ENCODE measurements at regions not wholly inside any gene's neighbourhood (a gene's known extent, or its start where the extent isn't known, plus 50 kb on each side); places are given as distances from the start of the nearest gene placed in this dataset.

DNA sequence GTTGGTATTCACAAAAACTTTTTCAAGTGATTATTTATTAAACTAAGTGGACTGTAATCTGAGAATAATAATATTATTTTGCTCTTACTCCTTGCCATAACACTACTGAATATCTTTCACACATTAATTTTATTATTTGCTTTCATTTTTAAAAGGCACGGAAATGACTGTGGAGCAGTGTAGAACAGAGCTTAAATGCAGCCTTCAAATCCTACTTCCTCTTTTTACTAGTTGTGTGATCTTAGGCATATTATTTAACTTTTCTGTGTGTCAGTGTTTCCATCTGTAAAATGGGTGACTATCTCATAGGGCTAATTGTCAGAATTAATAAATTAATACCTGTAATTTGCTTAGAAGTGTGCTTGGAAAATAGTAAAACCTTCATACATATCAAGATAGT is 55.5 kb upstream of the SLC8A1 start:
- Mint-ChIP-seq H3K36me3 (ENCODE audit: low read depth) (no peaks in the 10 kb centered on the region), H3K27ac (no peak overlapping the region), H3K4me3 (no peak overlapping the region), H3K9me3 (no peaks in the 10 kb centered on the region), H3K4me1 (ENCODE audit: low read depth) (peaks cover 17% of the 10 kb centered on the region), H3K27me3 (ENCODE audit: insufficient read depth) (no peaks in the 10 kb centered on the region; the same call in 1 of the 2 replicates)
- TF ChIP-seq, protein P1, sequence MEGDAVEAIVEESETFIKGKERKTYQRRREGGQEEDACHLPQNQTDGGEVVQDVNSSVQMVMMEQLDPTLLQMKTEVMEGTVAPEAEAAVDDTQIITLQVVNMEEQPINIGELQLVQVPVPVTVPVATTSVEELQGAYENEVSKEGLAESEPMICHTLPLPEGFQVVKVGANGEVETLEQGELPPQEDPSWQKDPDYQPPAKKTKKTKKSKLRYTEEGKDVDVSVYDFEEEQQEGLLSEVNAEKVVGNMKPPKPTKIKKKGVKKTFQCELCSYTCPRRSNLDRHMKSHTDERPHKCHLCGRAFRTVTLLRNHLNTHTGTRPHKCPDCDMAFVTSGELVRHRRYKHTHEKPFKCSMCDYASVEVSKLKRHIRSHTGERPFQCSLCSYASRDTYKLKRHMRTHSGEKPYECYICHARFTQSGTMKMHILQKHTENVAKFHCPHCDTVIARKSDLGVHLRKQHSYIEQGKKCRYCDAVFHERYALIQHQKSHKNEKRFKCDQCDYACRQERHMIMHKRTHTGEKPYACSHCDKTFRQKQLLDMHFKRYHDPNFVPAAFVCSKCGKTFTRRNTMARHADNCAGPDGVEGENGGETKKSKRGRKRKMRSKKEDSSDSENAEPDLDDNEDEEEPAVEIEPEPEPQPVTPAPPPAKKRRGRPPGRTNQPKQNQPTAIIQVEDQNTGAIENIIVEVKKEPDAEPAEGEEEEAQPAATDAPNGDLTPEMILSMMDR (IDR thresholded peaks at IDR 0.05), result no peak
- DNase-seq, result no peak

DNA sequence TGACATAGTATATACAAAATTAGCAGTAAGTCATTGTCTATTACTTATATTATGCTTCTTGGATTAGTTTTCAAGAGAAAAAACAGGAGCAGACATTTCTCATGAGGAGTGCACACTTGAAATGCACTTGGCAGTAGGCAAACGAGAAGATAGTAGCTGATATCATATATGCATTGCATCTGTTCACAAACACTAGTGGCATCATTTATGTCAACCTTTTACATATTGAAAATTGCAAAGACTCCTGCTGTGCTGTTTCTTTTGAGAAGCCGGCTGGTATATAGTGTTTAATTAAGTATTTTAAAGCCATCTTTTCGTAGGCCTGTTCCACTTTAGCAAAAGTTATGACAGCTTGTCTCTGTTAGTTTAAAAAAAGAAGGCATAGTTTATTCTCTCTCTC is 58.4 kb upstream of the SLC8A1 start:
- Mint-ChIP-seq H3K36me3 (ENCODE audit: low read depth) (no peaks in the 10 kb centered on the region), H3K9me3 (no peaks in the 10 kb centered on the region), H3K27ac (no peak overlapping the region), H3K4me3 (no peak overlapping the region), H3K27me3 (ENCODE audit: insufficient read depth) (no peaks in the 10 kb centered on the region), H3K4me1 (ENCODE audit: low read depth) (peaks cover 20% of the 10 kb centered on the region)
- TF ChIP-seq, protein P1 (IDR thresholded peaks at IDR 0.05), result no peak
- no peak for DNase-seq

DNA sequence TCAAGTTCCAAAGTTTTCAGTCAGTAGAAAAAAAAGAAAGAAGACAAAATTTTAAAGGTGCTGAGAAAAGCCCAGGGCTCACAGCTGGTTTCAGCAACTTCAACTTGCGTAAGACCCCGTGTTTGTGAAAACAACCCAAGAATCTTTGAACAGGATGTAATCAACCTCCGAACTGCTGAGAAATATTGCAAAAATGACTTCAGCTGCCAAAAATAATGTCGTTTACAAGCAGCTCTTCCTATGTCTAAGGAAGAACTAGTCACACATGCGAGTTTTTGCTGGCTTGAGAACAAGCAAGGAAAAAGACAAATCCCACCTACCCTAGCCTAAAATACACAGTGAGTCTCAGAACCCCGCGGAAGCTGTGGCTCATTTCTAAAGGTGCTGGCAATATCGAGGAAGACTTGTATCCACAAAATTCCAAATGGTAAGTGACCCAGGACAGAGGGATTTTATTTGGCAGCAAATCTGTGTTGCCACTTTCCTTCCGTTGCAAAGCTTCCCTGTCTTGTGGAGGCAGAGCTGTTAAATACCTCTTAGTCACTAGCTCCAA is 59.8 kb upstream of the SLC8A1 start:
- peak; percentile 55 for DNase-seq
- Mint-ChIP-seq H3K36me3 (ENCODE audit: low read depth) (no peaks in the 10 kb centered on the region), H3K4me1 (ENCODE audit: low read depth) (peaks cover 20% of the 10 kb centered on the region), H3K9me3 (no peaks in the 10 kb centered on the region), H3K27ac (peak overlapping the region; percentile 79), H3K27me3 (ENCODE audit: insufficient read depth) (no peaks in the 10 kb centered on the region; the same call in 1 of the 2 replicates), H3K4me3 (peak overlapping the region; percentile 84)
- TF ChIP-seq, protein P1 (IDR thresholded peaks at IDR 0.05), result no peak

DNA sequence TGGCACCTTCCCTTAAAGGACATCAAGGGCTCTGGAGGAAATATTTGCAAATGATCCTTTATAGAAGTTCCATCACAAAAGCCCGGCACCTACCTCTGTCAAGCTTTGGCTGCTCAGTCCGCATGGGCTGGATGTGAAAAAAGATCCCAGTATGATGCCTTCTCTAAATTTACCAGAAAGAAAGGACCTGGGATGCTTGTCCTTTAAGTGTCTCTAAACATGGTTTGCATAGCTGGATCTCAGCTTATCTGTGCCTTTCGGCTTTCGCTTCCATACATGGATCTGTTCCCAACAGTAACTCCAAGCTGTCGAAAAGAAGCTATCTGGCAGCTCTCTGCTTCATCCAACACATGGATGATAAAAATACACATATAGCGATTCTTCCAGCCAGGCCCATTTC is 60.4 kb upstream of the SLC8A1 start:
- peaks cover 20% of the 10 kb centered on the region for H3K4me1 Mint-ChIP-seq (ENCODE audit: low read depth)
- peak overlapping the region; percentile 79; the same call in 1 of the 2 replicates for H3K27ac Mint-ChIP-seq
- H3K27me3 Mint-ChIP-seq (ENCODE audit: insufficient read depth), result no peaks in the 10 kb centered on the region; the same call in 1 of the 2 replicates
- no peak for DNase-seq
- no peaks in the 10 kb centered on the region for H3K36me3 Mint-ChIP-seq (ENCODE audit: low read depth)
- H3K4me3 Mint-ChIP-seq, result peak overlapping the region; percentile 84
- TF ChIP-seq, protein P1 (IDR thresholded peaks at IDR 0.05), result no peak
- H3K9me3 Mint-ChIP-seq, result no peaks in the 10 kb centered on the region

DNA sequence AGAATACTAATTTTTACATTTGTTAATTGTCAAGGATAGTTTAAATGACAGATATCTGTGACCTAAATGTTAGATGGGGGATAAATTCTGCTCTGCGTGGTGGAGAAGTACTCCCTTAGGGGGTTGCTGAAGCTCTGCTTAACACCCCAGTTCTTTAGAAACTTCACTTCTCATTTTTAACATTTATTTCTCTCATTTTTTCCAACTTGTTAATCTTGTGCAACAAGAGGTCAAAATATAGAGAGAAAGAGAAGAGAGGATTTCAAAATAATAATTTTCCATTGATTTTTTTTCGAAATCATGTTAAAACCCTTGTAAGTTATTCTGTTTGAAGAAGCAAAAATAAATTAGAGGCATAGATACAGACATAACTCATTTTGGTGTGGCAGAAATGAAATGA is 61.3 kb upstream of the SLC8A1 start:
- Mint-ChIP-seq H3K36me3 (ENCODE audit: low read depth) (no peaks in the 10 kb centered on the region), H3K4me1 (ENCODE audit: low read depth) (peaks cover 20% of the 10 kb centered on the region), H3K4me3 (no peak overlapping the region), H3K27me3 (ENCODE audit: insufficient read depth) (no peaks in the 10 kb centered on the region; the same call in 1 of the 2 replicates), H3K27ac (no peak overlapping the region), H3K9me3 (no peaks in the 10 kb centered on the region)
- DNase-seq, result no peak
- TF ChIP-seq, protein P1 (IDR thresholded peaks at IDR 0.05), result no peak

Measured in HFFc6 (cell line).